MM.1S (cell line): ENCODE measurements at regions not wholly inside any gene's neighbourhood (a gene's known extent, or its start where the extent isn't known, plus 50 kb on each side); places are given as distances from the start of the nearest gene placed in this dataset.
A peak's percentile ranks its signal among the peaks of the same experiment; 100 is the strongest.
"Not testable (repeated sequence)": the region's sequence is repeated elsewhere in the genome, so short reads cannot be mapped to it uniquely, and the experiment has no call there.

ENCODE experiments used
- DNase-seq: peaks from one replicate; pipeline ENCODE4 v3.0.0-alpha.2; 2015
- H2AFZ ChIP-seq: fragments of 300-600 bp; sonication (generic); 2 replicates; pipeline ENCODE4 v1.6.0; 2016; ENCODE audit warnings: antibody characterized with exemption, low read length
- H3F3A ChIP-seq: fragments of 300-600 bp; sonication (generic); 2 replicates; pipeline ENCODE4 v1.6.1; 2016; ENCODE audit warnings: mild to moderate bottlenecking, antibody characterized with exemption, low read length, moderate library complexity, mixed read lengths; ENCODE audit not compliant: insufficient read depth
- H3K27ac ChIP-seq: fragments of 300-600 bp; sonication (generic); 2 replicates; pipeline ENCODE4 v1.5.1; 2016; ENCODE audit warnings: mild to moderate bottlenecking, low read length
- H3K27me3 ChIP-seq: fragments of 300-600 bp; sonication (generic); replicated peaks from 2 replicates; pipeline ENCODE4 v1.6.0; 2016; ENCODE audit warnings: low read length; ENCODE audit not compliant: insufficient read depth
- H3K36me3 ChIP-seq: fragments of 300-600 bp; sonication (generic); replicated peaks from 2 replicates; pipeline ENCODE4 v1.6.1; 2016; ENCODE audit warnings: mild to moderate bottlenecking, low read length, mixed read lengths; ENCODE audit not compliant: insufficient read depth
- H3K4me1 ChIP-seq: fragments of 300-600 bp; sonication (generic); 2 replicates; pipeline ENCODE4 v1.6.1; 2016; ENCODE audit warnings: low read length, mixed read lengths
- H3K4me2 ChIP-seq: fragments of 300-600 bp; sonication (generic); 2 replicates; pipeline ENCODE4 v1.6.0; 2016; ENCODE audit warnings: low read depth, low read length
- H3K4me3 ChIP-seq: fragments of 300-600 bp; sonication (generic); 2 replicates; pipeline ENCODE4 v1.5.1; 2016; ENCODE audit warnings: low read length, mixed read lengths
- H3K79me2 ChIP-seq: fragments of 300-600 bp; sonication (generic); 2 replicates; pipeline ENCODE4 v1.6.1; 2016; ENCODE audit warnings: mixed run types, low read length, mixed read lengths
- H3K9ac ChIP-seq: fragments of 300-600 bp; sonication (generic); 2 replicates; pipeline ENCODE4 v1.6.1; 2016; ENCODE audit warnings: low read length, mixed read lengths
- H3K9me2 ChIP-seq: fragments of 300-600 bp; sonication (generic); replicated peaks from 2 replicates; pipeline ENCODE4 v1.6.1; 2016; ENCODE audit warnings: mild to moderate bottlenecking, low read length, mixed read lengths; ENCODE audit not compliant: insufficient read depth
- H3K9me3 ChIP-seq: fragments of 300-600 bp; sonication (generic); replicated peaks from 2 replicates; pipeline ENCODE4 v1.6.1; 2016; ENCODE audit warnings: mild to moderate bottlenecking, low read length, mixed read lengths; ENCODE audit not compliant: insufficient read depth
- H4K20me1 ChIP-seq: fragments of 300-600 bp; sonication (generic); 2 replicates; pipeline ENCODE4 v1.6.1; 2016; ENCODE audit warnings: mild to moderate bottlenecking, low read length, moderate library complexity, mixed read lengths; ENCODE audit not compliant: insufficient read depth
- CTCF ChIP-seq: fragments of 300-600 bp; sonication (generic); IDR thresholded peaks from 2 replicates; pipeline ENCODE4 v1.5.1; 2016; ENCODE audit warnings: antibody characterized with exemption, low read length, mixed read lengths
- EZH2 ChIP-seq: fragments of 300-600 bp; sonication (generic); optimal IDR thresholded peaks from 2 replicates; pipeline ENCODE3; 2017; ENCODE audit warnings: low read depth, mild to moderate bottlenecking, antibody characterized with exemption, low read length, mixed read lengths
- EZH2phosphoT487 ChIP-seq: fragments of 300-600 bp; sonication (generic); IDR thresholded peaks from 2 replicates; pipeline ENCODE4 v1.6.1; 2018; ENCODE audit warnings: antibody characterized with exemption, low read length

- H3K9me2 ChIP-seq: no peaks in the 10 kb centered on the region
- H3K9me3 ChIP-seq: no peaks in the 10 kb centered on the region
- no peaks in the 10 kb centered on the region for H3K79me2 ChIP-seq
- H3K9ac ChIP-seq: no peak overlapping the region
- H3K27ac ChIP-seq: no peak overlapping the region
- no peak overlapping the region for H2AFZ ChIP-seq
- no peaks in the 10 kb centered on the region for H3K36me3 ChIP-seq
- no peaks in the 10 kb centered on the region for H3K4me1 ChIP-seq
- H3K4me3 ChIP-seq: no peak overlapping the region
- H3F3A ChIP-seq: no peaks in the 10 kb centered on the region
- H3K4me2 ChIP-seq: no peak overlapping the region
- TF ChIP-seq CTCF (no peak), EZH2 (no peak), EZH2phosphoT487 (no peak)
- no peak for DNase-seq
- H3K27me3 ChIP-seq: no peaks in the 10 kb centered on the region
- H4K20me1 ChIP-seq: no peaks in the 10 kb centered on the region
These were observed 504.6 kb upstream of the NR5A2 start for GRCh38 chr1:199522936-199523335.

- DNase-seq: no peak
- Histone ChIP-seq H3K27ac (no peak overlapping the region), H3K4me1 (no peaks in the 10 kb centered on the region), H2AFZ (no peak overlapping the region), H3K9me3 (no peaks in the 10 kb centered on the region), H3F3A (no peaks in the 10 kb centered on the region), H3K27me3 (no peaks in the 10 kb centered on the region), H3K4me2 (no peak overlapping the region), H3K36me3 (no peaks in the 10 kb centered on the region), H3K79me2 (no peaks in the 10 kb centered on the region), H3K9ac (no peak overlapping the region), H3K4me3 (no peak overlapping the region), H4K20me1 (no peaks in the 10 kb centered on the region), H3K9me2 (no peaks in the 10 kb centered on the region)
- no peak for TF ChIP-seq EZH2
- TF ChIP-seq CTCF: no peak
- TF ChIP-seq EZH2phosphoT487: no peak
These were observed 498.2 kb upstream of the NR5A2 start for GRCh38 chr1:199529324-199529723.

DNA sequence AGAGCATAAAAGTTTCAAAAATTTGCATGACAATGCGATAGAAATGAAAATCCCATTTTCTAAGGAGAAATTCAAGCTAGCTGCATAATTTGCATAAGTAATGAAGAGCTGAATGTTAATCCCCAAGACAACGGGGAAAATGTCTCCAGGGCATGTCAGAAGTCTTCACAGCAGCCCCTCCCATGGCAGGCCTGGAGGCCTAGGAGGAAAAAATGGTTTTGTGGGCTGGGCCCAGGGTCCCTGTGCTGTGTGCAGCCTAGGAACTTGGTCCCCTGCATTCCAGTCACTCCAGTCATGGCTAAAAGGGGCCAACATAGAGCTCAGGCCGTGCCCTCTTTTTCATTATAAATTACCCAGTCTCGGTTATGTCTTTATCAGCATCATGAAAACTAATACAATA, 494.1 kb upstream of the NR5A2 start:
- H3K36me3 ChIP-seq, H3K4me2 ChIP-seq, DNase-seq, H4K20me1 ChIP-seq, H3K9me2 ChIP-seq, H3K79me2 ChIP-seq, H3K9me3 ChIP-seq, H3F3A ChIP-seq, H3K27me3 ChIP-seq, H3K27ac ChIP-seq, H2AFZ ChIP-seq, H3K9ac ChIP-seq, H3K4me1 ChIP-seq, H3K4me3 ChIP-seq: not testable (repeated sequence)

DNA sequence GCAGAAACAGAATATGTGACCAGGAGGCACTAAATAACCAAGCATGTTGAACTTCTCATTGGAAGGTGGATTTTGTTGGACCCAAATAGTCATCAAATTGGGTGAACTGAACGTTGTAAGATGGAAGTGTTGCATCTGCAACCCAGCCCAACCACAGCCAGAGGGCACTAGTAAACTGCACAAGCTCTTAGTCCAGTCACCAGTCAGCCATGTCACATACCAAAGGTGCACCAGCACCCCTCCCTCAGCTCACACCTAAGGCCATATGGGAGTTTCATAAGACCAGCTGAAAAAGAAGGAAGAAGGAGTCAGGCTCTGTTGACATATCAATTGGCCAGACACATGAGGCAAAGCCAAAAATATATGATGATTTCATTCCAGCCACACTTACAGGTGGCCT, 481.7 kb upstream of the NR5A2 start:
- H3K36me3 ChIP-seq: no peaks in the 10 kb centered on the region
- no peak overlapping the region for H3K4me3 ChIP-seq
- H3K9me2 ChIP-seq: no peaks in the 10 kb centered on the region
- TF ChIP-seq CTCF: peak; percentile 94
- no peak for TF ChIP-seq EZH2
- H3K9me3 ChIP-seq: no peaks in the 10 kb centered on the region
- DNase-seq: peak; percentile 86
- peak overlapping the region; percentile 17; the same call in 1 of the 2 replicates for H3K27ac ChIP-seq
- H3F3A ChIP-seq: peaks cover 5% of the 10 kb centered on the region; the same call in 1 of the 2 replicates
- no peak overlapping the region for H3K9ac ChIP-seq
- no peaks in the 10 kb centered on the region for H3K27me3 ChIP-seq
- H2AFZ ChIP-seq: peak overlapping the region; percentile 39
- peaks cover 15% of the 10 kb centered on the region for H3K4me1 ChIP-seq
- H4K20me1 ChIP-seq: no peaks in the 10 kb centered on the region
- H3K4me2 ChIP-seq: peak overlapping the region; percentile 25
- H3K79me2 ChIP-seq: no peaks in the 10 kb centered on the region
